ENCODE measurements at regions not wholly inside any gene's neighbourhood (a gene's known extent, or its start where the extent isn't known, plus 50 kb on each side); places are given as distances from the start of the nearest gene placed in this dataset.
"Not testable (repeated sequence)": the region's sequence is repeated elsewhere in the genome, so short reads cannot be mapped to it uniquely, and the experiment has no call there.

DNA sequence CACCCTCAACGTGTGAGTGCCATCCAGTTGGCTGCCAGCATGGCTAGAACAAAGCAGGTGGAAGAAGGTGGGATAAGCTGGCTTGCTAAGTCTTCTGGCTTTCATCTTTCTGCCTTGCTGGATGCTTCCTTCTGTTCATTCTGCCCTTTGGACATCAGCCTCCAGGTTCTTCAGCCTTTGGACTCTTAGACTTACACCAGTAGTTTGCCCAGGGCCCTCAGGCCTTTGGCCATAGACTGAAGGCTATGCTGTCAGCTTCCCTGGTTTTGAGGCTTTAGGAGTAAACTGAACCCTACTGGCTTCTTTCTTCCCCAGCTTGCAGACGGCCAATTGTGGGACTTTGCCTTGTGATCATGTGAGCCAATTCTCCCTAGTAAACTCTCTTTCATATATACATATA lies 155.0 kb upstream of the SERTAD2 start:
- no peak for DNase-seq (ENCODE audit: extremely low spot score in 2 of 2)
- TF ChIP-seq POLR2AphosphoS5 (IDR thresholded peaks at IDR 0.05; ENCODE audit: insufficient read depth in 1 of 2, low read depth in 1 of 2) (no peak), POLR2A (IDR thresholded peaks at IDR 0.05) (no peak)
- TF ChIP-seq, protein P1, sequence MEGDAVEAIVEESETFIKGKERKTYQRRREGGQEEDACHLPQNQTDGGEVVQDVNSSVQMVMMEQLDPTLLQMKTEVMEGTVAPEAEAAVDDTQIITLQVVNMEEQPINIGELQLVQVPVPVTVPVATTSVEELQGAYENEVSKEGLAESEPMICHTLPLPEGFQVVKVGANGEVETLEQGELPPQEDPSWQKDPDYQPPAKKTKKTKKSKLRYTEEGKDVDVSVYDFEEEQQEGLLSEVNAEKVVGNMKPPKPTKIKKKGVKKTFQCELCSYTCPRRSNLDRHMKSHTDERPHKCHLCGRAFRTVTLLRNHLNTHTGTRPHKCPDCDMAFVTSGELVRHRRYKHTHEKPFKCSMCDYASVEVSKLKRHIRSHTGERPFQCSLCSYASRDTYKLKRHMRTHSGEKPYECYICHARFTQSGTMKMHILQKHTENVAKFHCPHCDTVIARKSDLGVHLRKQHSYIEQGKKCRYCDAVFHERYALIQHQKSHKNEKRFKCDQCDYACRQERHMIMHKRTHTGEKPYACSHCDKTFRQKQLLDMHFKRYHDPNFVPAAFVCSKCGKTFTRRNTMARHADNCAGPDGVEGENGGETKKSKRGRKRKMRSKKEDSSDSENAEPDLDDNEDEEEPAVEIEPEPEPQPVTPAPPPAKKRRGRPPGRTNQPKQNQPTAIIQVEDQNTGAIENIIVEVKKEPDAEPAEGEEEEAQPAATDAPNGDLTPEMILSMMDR (IDR thresholded peaks at IDR 0.05), result no peak
- no peaks in the 10 kb centered on the region for H3K36me3 ChIP-seq
- no peaks in the 10 kb centered on the region for H3K27me3 ChIP-seq
- H3K4me3 ChIP-seq, result no peak overlapping the region
- no peaks in the 10 kb centered on the region for H3K4me1 ChIP-seq
- no peak overlapping the region for H3K27ac ChIP-seq
- no peaks in the 10 kb centered on the region for H3K9me3 ChIP-seq
- intact Hi-C loops (cut with DNase I), result no loop called here

DNA sequence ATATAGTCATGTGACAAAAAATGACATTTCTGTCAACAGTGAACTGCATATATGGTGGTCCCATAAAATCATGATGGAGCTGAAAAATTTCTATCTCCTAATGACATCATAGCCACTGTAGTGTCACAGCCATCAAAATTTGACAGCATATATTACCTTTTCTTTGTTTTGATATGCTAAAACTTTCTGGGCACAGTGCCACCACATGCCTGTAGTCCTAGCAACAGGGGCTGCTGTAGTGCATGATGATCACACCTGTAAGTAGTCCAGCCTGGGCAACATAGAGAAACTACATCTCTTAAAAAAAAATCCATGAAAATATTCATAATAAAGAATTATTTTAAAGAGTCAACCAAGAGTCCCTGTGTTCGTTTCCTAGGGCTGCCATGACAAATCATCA lies 155.5 kb upstream of the SERTAD2 start:
- Histone ChIP-seq H3K4me3 (no peak overlapping the region), H3K4me1 (no peaks in the 10 kb centered on the region), H3K9me3 (no peaks in the 10 kb centered on the region), H3K27me3 (no peaks in the 10 kb centered on the region), H3K27ac (no peak overlapping the region), H3K36me3 (no peaks in the 10 kb centered on the region)
- DNase-seq (ENCODE audit: extremely low spot score in 2 of 2), result no peak
- intact Hi-C loops (cut with DNase I), result no loop called here
- no peak for TF ChIP-seq POLR2A (IDR thresholded peaks at IDR 0.05)
- no peak for TF ChIP-seq POLR2AphosphoS5 (IDR thresholded peaks at IDR 0.05; ENCODE audit: insufficient read depth in 1 of 2, low read depth in 1 of 2)
- TF ChIP-seq, protein P1 (IDR thresholded peaks at IDR 0.05), result no peak

DNA sequence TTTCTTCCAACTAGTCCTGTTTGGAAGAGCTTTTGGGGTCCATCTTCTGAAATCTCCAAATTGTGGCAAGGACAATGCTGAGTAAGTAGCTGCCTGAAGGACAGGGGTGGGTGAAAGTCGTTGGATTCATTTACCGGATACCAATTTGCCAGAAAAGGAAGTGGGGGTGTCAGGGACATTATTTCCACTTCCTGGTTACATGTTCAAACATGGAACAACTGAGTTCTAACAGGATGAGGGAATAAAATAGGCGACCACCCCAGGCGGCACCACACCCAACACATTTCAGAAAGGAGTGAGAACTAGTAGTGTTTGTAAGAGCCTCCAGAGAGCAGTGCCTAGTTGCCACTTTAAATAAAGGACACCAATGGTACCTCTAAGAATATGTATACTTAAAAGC lies 158.6 kb upstream of the SERTAD2 start:
- DNase-seq (ENCODE audit: extremely low spot score in 2 of 2), result no peak
- no peaks in the 10 kb centered on the region for H3K27me3 ChIP-seq
- no peak overlapping the region for H3K27ac ChIP-seq
- TF ChIP-seq POLR2AphosphoS5 (IDR thresholded peaks at IDR 0.05; ENCODE audit: insufficient read depth in 1 of 2, low read depth in 1 of 2), result no peak
- no peak for TF ChIP-seq POLR2A (IDR thresholded peaks at IDR 0.05)
- TF ChIP-seq, protein P1 (IDR thresholded peaks at IDR 0.05), result no peak
- H3K4me3 ChIP-seq, result no peak overlapping the region
- H3K36me3 ChIP-seq, result no peaks in the 10 kb centered on the region
- H3K4me1 ChIP-seq, result no peaks in the 10 kb centered on the region
- intact Hi-C loops (cut with DNase I), result no loop called here
- no peaks in the 10 kb centered on the region for H3K9me3 ChIP-seq

DNA sequence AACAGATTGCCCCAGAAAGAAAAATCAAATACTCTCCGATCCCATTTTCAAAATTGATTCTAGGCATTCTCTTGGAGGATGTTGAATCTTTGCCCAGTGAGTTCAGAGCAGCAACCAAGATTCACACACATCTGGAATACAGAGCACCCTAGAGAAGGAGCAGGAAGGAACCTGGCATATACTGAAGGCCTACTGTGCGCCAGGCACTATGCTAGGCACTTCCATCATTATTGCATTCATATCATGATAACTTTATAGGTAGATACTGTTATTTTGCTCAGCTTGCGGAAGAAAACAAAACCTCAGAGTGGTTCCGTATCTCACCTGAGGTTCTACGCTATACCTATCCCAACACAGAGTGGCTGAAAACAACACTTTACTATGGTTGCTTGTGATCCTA lies 160.3 kb upstream of the SERTAD2 start:
- Histone ChIP-seq H3K4me3 (no peak overlapping the region), H3K9me3 (no peaks in the 10 kb centered on the region), H3K27me3 (no peaks in the 10 kb centered on the region), H3K27ac (no peak overlapping the region), H3K4me1 (peaks cover 6% of the 10 kb centered on the region), H3K36me3 (no peaks in the 10 kb centered on the region)
- TF ChIP-seq, protein P1 (IDR thresholded peaks at IDR 0.05), result no peak
- TF ChIP-seq POLR2AphosphoS5 (IDR thresholded peaks at IDR 0.05; ENCODE audit: insufficient read depth in 1 of 2, low read depth in 1 of 2) (no peak), POLR2A (IDR thresholded peaks at IDR 0.05) (no peak)
- intact Hi-C loops (cut with DNase I), result no loop called here
- DNase-seq (ENCODE audit: extremely low spot score in 2 of 2), result no peak

DNA sequence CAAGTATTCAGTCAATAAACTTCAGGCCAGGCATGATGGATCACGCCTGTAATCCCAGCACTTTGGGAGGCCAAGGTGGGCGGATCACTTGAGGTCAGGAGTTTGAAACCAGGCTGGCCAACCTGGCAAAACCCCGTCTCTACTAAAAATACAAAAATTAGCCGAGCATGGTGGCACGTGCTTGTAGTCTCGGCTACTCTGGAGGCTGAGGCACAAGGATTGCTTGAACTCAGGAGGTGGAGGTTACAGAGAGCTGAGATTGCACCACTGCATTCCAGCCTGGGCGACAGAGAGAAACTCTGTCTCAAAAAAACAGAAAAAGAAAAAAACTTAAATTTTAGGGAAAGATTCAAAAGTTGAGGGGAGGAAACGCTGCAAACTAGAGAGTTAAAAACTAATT lies 162.8 kb upstream of the SERTAD2 start:
- peaks cover 14% of the 10 kb centered on the region for H3K4me1 ChIP-seq
- H3K36me3 ChIP-seq; DNase-seq (ENCODE audit: extremely low spot score in 2 of 2); intact Hi-C loops (cut with DNase I); H3K27me3 ChIP-seq; H3K9me3 ChIP-seq; H3K27ac ChIP-seq; H3K4me3 ChIP-seq: not testable (repeated sequence)

DNA sequence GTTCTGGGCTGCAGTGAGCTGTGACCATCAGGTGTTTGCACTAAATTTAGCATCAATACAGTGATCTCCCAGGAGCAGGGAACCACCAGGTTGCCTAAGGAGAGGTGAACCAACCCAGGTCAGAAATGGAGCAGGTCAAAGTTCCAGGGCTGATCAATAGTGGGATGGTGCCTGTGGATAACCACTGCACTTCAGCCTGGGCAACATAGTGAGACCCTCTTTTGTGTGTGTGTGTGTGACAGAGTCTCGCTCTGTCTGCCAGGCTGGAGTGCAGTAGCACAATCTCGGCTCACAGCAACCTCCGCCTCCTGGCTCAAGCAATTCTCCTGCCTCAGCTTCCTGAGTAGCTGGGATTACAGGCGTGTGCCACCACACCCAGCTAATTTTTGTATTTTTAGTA lies 163.7 kb upstream of the SERTAD2 start:
- H3K9me3 ChIP-seq, result no peaks in the 10 kb centered on the region
- peaks cover 14% of the 10 kb centered on the region for H3K4me1 ChIP-seq
- H3K36me3 ChIP-seq, result no peaks in the 10 kb centered on the region
- H3K4me3 ChIP-seq, result no peak overlapping the region
- no peaks in the 10 kb centered on the region for H3K27me3 ChIP-seq
- H3K27ac ChIP-seq, result no peak overlapping the region
- intact Hi-C loops (cut with DNase I), result no loop called here
- TF ChIP-seq, protein P1 (IDR thresholded peaks at IDR 0.05), result no peak
- TF ChIP-seq POLR2AphosphoS5 (IDR thresholded peaks at IDR 0.05; ENCODE audit: insufficient read depth in 1 of 2, low read depth in 1 of 2) (no peak), POLR2A (IDR thresholded peaks at IDR 0.05) (no peak)
- no peak for DNase-seq (ENCODE audit: extremely low spot score in 2 of 2)
